Thoracic aorta (tissue), 2 donors: ENCODE measurements at regions not wholly inside any gene's neighbourhood (a gene's known extent, or its start where the extent isn't known, plus 50 kb on each side); places are given as distances from the start of the nearest gene placed in this dataset.

Experiments
- ATAC-seq: fragments of 150-250 bp; one replicate; pipeline ENCODE4 v1.8.0; 2017; ENCODE audit warnings: low read depth; ENCODE audit not compliant: insufficient number of reproducible peaks, low FRiP score
- DNase-seq: peaks from one replicate; pipeline ENCODE4 v3.0.0-alpha.2; 2020; ENCODE audit warnings: low spot score
- H3K27ac ChIP-seq, 2 donors: fragments of 200-600 bp; sonication (generic); 1 replicate in 1 of 2; 2 replicates in 1 of 2; pipeline ENCODE4 v1.5.1; 2016; ENCODE audit warnings: mild to moderate bottlenecking in 2 of 2, moderate library complexity in 2 of 2
- H3K27me3 ChIP-seq: fragments of 200-600 bp; sonication (generic); replicated peaks from 2 replicates; pipeline ENCODE4 v1.6.0; 2016; ENCODE audit warnings: mild to moderate bottlenecking; ENCODE audit not compliant: insufficient read depth
- H3K36me3 ChIP-seq: fragments of 200-600 bp; sonication (generic); one replicate; pipeline ENCODE4 v1.5.1; 2016
- H3K4me1 ChIP-seq, 2 donors: fragments of 200-600 bp; sonication (generic); 1 replicate in 1 of 2; 2 replicates in 1 of 2; pipeline versions ENCODE4 v1.5.1 to v1.6.0; 2016; ENCODE audit warnings: low read depth in 2 of 2, mild to moderate bottlenecking in 1 of 2; ENCODE audit not compliant: control insufficient read depth in 1 of 2
- H3K4me3 ChIP-seq: fragments of 200-600 bp; sonication (generic); 2 replicates; pipeline ENCODE4 v1.5.1; 2016; ENCODE audit warnings: mild to moderate bottlenecking
- H3K9me3 ChIP-seq: fragments of 200-600 bp; sonication (generic); 2 replicates; pipeline ENCODE4 v1.5.1; 2016
- CTCF ChIP-seq: fragments of 200-600 bp; sonication (generic); IDR thresholded peaks from one replicate; pipeline ENCODE4 v1.5.1; 2019; ENCODE audit warnings: antibody characterized with exemption

DNA sequence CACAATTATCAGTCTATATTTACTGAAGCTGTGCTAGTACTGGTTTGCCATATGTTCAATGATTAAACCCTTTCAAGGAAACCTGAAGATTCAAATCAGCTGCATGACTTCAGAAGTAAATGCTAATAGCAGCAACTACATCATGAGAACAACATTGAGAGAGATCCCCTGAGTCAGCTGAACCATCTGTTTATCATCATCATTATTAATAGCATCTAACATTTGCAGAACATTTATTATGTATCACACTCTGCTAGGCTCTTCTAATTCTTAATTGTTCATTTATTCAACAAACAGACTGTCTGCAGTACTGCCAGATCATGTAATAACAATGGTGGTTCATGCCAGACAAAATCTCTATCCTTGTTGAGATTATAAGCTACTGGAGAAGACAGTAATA is 157.4 kb downstream of the KLHL28 start:
- no peak for TF ChIP-seq CTCF
- DNase-seq (no peak), ATAC-seq (no peak)
- Histone ChIP-seq H3K9me3 (no peaks in the 10 kb centered on the region), H3K27ac (no peak overlapping the region), H3K4me1 (no peaks in the 10 kb centered on the region), H3K4me3 (no peak overlapping the region), H3K27me3 (no peaks in the 10 kb centered on the region), H3K36me3 (no peaks in the 10 kb centered on the region)

GRCh38 chr14:44803239-44803905 is 158.4 kb downstream of the KLHL28 start:
- peak; percentile 54 for TF ChIP-seq CTCF
- ATAC-seq: peak; percentile 76
- no peak overlapping the region for H3K27ac ChIP-seq
- DNase-seq: no peak
- H3K27me3 ChIP-seq: no peaks in the 10 kb centered on the region
- no peaks in the 10 kb centered on the region for H3K9me3 ChIP-seq
- H3K4me1 ChIP-seq: no peaks in the 10 kb centered on the region
- no peaks in the 10 kb centered on the region for H3K36me3 ChIP-seq
- no peak overlapping the region for H3K4me3 ChIP-seq

DNA sequence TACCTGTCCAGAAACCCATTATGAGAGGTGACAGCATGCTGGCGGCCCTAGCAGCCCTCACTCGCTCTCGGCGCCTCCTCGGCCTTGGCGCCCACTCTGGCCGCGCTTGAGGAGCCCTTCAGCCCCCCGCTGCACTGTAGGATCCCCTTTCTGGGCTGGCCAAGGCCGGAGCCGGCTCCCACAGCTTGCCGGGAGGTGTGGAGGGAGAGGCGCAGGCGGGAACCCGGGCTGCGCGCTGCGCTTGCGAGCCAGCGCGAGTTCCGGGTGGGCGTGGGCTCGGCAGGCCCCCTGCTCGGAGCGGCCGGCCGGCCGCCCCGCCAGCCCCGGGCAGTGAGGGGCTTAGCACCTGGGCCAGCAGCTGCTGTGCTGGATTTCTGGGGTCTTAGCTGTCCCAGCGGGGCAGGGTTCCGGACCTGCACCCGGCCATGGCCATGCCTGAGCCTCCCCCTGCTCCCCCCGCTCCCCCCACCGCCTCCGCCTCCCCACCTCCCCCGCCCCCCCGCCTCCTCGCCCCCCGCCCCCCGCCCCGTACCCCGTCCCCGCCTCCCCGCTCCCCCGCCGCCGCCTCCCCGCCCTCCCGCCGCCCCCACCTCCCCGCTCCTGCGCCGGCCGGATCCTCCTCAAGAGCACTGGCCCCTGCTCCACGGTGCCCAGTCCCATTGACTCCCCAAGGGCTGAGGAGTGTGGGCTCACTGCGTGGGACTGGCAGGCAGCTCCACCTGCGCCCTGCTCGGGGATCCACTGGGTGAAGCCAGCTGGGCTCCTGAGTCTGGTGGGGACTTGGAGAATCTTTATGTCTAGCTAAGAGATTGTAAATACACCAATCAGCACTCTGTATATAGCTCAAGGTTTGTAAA is 163.1 kb downstream of the KLHL28 start:
- ATAC-seq: no peak
- H3K9me3 ChIP-seq: no peaks in the 10 kb centered on the region
- no peaks in the 10 kb centered on the region for H3K4me1 ChIP-seq
- H3K27me3 ChIP-seq: no peaks in the 10 kb centered on the region
- no peak overlapping the region for H3K4me3 ChIP-seq
- DNase-seq: no peak
- H3K36me3 ChIP-seq: no peaks in the 10 kb centered on the region
- H3K27ac ChIP-seq: no peak overlapping the region
- TF ChIP-seq CTCF: no peak

- no peak for ATAC-seq
- no peak for DNase-seq
- no peaks in the 10 kb centered on the region for H3K36me3 ChIP-seq
- H3K9me3 ChIP-seq: no peaks in the 10 kb centered on the region
- no peak for TF ChIP-seq CTCF
- H3K27me3 ChIP-seq: no peaks in the 10 kb centered on the region
- H3K4me1 ChIP-seq: no peaks in the 10 kb centered on the region
- H3K4me3 ChIP-seq: no peak overlapping the region
- no peak overlapping the region for H3K27ac ChIP-seq
Observed at GRCh38 chr14:44795725-44796124, 166.0 kb downstream of the KLHL28 start.

DNA sequence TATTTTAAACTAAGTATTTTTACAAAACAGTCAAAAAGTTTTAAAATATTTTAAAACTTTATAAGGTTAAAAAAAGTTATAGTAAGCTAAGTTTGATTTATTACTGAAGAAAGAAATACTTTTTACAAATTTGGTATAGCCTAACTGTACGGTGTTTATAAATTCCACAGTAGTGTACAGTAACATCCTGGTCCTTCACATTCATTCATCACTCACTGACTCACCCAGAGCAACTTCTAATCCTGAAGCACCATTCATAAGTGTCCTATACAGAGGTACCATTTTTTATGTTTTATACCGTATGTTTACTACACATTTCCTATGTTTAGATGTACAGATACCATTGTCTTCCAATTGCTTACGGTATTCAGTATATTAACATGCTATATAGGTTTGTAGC is 170.0 kb downstream of the KLHL28 start:
- Histone ChIP-seq H3K4me1 (no peaks in the 10 kb centered on the region), H3K36me3 (no peaks in the 10 kb centered on the region), H3K27me3 (no peaks in the 10 kb centered on the region), H3K9me3 (no peaks in the 10 kb centered on the region), H3K27ac (no peak overlapping the region), H3K4me3 (no peak overlapping the region)
- ATAC-seq: no peak
- TF ChIP-seq CTCF: no peak
- DNase-seq: no peak
